ENCODE measurements at regions not wholly inside any gene's neighbourhood (a gene's known extent, or its start where the extent isn't known, plus 50 kb on each side); places are given as distances from the start of the nearest gene placed in this dataset.

GRCh38 chr7:18228686-18229085 is 201.0 kb upstream of the PRPS1L1 start:
- TF ChIP-seq POLR2A (IDR thresholded peaks at IDR 0.05) (no peak), CTCF (IDR thresholded peaks at IDR 0.05) (no peak)
- Histone ChIP-seq H3K27ac (no peak overlapping the region), H3K36me3 (no peaks in the 10 kb centered on the region), H3K4me1 (no peaks in the 10 kb centered on the region), H3K4me3 (no peak overlapping the region), H3K27me3 (no peaks in the 10 kb centered on the region), H3K9me3 (no peaks in the 10 kb centered on the region)
- DNase-seq = no peak
- intact Hi-C loops (cut with DNase I; ENCODE audit: low total_unique reads) = no loop called here

GRCh38 chr7:18230271-18230670 is 202.6 kb upstream of the PRPS1L1 start:
- H3K27me3 ChIP-seq = no peaks in the 10 kb centered on the region
- H3K36me3 ChIP-seq = no peaks in the 10 kb centered on the region
- intact Hi-C loops (cut with DNase I; ENCODE audit: low total_unique reads) = no loop called here
- no peak for TF ChIP-seq POLR2A (IDR thresholded peaks at IDR 0.05)
- TF ChIP-seq CTCF (IDR thresholded peaks at IDR 0.05) = no peak
- H3K27ac ChIP-seq = no peak overlapping the region
- H3K9me3 ChIP-seq = no peaks in the 10 kb centered on the region
- no peak for DNase-seq
- H3K4me3 ChIP-seq = no peak overlapping the region
- no peaks in the 10 kb centered on the region for H3K4me1 ChIP-seq

- Histone ChIP-seq H3K9me3 (no peaks in the 10 kb centered on the region), H3K27ac (no peak overlapping the region), H3K36me3 (no peaks in the 10 kb centered on the region), H3K27me3 (no peaks in the 10 kb centered on the region), H3K4me3 (no peak overlapping the region), H3K4me1 (no peaks in the 10 kb centered on the region)
- intact Hi-C loops (cut with DNase I; ENCODE audit: low total_unique reads) = no loop called here
- TF ChIP-seq POLR2A (IDR thresholded peaks at IDR 0.05) (no peak), CTCF (IDR thresholded peaks at IDR 0.05) (no peak)
- DNase-seq = no peak
Measured at GRCh38 chr7:18231854-18232253, 204.2 kb upstream of the PRPS1L1 start.

GRCh38 chr7:18234519-18234918 is 206.9 kb upstream of the PRPS1L1 start:
- no peak overlapping the region for H3K27ac ChIP-seq
- no peaks in the 10 kb centered on the region for H3K4me1 ChIP-seq
- H3K4me3 ChIP-seq = no peak overlapping the region
- no peaks in the 10 kb centered on the region for H3K27me3 ChIP-seq
- H3K36me3 ChIP-seq = no peaks in the 10 kb centered on the region
- no peak for DNase-seq
- TF ChIP-seq POLR2A (IDR thresholded peaks at IDR 0.05) (no peak), CTCF (IDR thresholded peaks at IDR 0.05) (no peak)
- no peaks in the 10 kb centered on the region for H3K9me3 ChIP-seq
- intact Hi-C loops (cut with DNase I; ENCODE audit: low total_unique reads) = no loop called here

- H3K27me3 ChIP-seq = no peaks in the 10 kb centered on the region
- intact Hi-C loops (cut with DNase I; ENCODE audit: low total_unique reads) = no loop called here
- no peak for TF ChIP-seq CTCF (IDR thresholded peaks at IDR 0.05)
- no peak for TF ChIP-seq POLR2A (IDR thresholded peaks at IDR 0.05)
Measured at GRCh38 chr7:18235819-18236218, 208.2 kb upstream of the PRPS1L1 start.

More at GRCh38 chr7:18235819-18236218, 208.2 kb upstream of the PRPS1L1 start:
- no peak for DNase-seq
- Histone ChIP-seq H3K4me1 (no peaks in the 10 kb centered on the region), H3K36me3 (no peaks in the 10 kb centered on the region), H3K27ac (no peak overlapping the region), H3K4me3 (no peak overlapping the region), H3K9me3 (no peaks in the 10 kb centered on the region)
